HG03460 (cell line): ENCODE measurements at regions not wholly inside any gene's neighbourhood (a gene's known extent, or its start where the extent isn't known, plus 50 kb on each side); places are given as distances from the start of the nearest gene placed in this dataset.
"Not testable (repeated sequence)": the region's sequence is repeated elsewhere in the genome, so short reads cannot be mapped to it uniquely, and the experiment has no call there.

Source experiments
- ATAC-seq: cut with Tn5 transposase; IDR thresholded peaks from one replicate; pipeline ENCODE4 v1.9.1; 2021; ENCODE audit not compliant: unreplicated experiment

- no peak for ATAC-seq
Observed at GRCh38 chr9:129319938-129320481, 141.9 kb upstream of the IER5L start.

- ATAC-seq: no peak
Observed at GRCh38 chr9:129319076-129319937, 141.2 kb upstream of the IER5L start.

GRCh38 chr9:129318121-129319075, 140.3 kb upstream of the IER5L start:
- ATAC-seq: no peak

- no peak for ATAC-seq
Observed at GRCh38 chr9:129317179-129318011, 139.3 kb upstream of the IER5L start.

- no peak for ATAC-seq
Observed at GRCh38 chr9:129316281-129317030, 138.4 kb upstream of the IER5L start.

- ATAC-seq: no peak
Observed at GRCh38 chr9:129313331-129313955, 135.4 kb upstream of the IER5L start.

DNA sequence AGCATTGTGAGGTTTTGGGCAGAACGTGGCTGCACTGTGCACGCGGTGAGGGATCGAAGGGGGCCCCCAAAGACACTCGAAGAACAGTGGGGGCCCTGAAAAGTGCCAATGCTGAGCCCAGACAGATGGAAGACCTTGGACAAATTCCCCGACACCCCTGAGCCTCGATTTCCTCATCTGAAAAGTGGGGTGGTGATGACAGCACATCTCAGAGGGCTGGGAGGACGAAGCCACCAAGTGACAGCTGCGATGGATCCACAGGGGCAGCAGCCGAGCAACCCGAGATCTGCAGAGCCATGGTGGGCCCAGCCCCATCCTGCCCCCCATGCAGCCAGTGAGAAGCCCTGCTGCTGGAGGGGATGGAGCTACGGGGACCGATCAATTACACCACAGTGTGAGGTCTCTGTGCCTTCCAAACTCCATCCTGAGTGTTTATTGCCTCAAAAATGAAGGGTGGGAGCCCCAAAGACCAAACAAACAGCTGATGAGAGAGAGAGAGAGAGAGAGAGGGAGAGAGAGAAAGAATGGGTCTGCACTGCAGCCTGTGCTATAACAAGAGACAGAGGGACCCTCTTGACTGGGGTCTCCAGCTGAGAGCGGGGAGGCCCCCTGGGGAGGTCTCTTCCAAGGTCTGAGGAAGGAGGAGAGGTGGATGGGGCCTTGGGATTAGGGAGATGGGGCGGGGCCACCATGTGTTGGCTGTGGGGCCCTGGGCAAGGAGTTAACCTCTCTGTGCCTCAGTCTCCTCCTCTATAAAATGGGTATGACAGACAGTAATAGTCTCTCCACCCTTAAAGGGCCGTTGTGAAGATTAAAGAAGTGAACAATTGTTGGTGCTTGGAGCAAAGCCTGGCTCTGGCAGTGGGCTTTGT, 134.4 kb upstream of the IER5L start:
- ATAC-seq: no peak

- ATAC-seq: no peak
Observed at GRCh38 chr9:129311643-129312042, 133.6 kb upstream of the IER5L start.

GRCh38 chr9:129310666-129311350, 132.7 kb upstream of the IER5L start:
- ATAC-seq: no peak

GRCh38 chr9:129309906-129310305, 131.8 kb upstream of the IER5L start:
- ATAC-seq: no peak

- ATAC-seq: no peak
Observed at GRCh38 chr9:129309041-129309430, 131.0 kb upstream of the IER5L start.

DNA sequence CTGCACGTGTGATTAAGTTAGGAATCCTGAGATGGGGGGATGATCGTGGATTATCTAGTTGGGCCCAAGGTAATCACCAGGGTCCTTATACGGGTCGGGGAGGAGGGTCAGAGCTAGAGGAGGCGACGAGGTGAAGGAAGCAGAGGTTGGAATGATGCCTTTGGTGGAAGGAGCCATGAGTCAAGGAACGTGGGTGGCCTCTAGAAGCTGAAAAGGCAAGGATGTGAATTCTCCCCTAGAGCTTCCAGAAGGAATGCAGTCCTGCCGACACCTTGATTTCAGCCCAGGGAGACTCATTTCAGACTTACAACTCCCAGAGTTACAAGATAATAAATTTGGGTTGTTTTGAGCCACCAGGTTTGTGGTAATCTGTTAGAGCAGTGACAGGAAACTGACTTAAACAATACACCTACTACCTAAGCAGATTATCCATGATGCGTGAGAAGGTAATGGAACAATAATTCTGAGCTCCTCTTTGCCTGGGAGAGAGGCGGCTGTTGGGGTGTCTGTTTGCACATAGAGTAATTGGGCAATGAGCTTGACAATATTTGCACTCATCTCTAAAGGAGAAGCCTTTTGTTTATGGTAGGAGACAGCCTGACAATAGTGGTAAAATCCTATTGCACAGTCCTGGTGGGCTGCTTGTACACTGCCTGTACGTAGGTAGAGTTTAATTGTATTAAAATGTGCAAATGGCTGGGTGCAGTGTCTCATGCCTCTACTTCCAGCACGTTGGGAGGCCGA, 129.3 kb upstream of the IER5L start:
- ATAC-seq: no peak

- no peak for ATAC-seq
Observed at GRCh38 chr9:129306318-129306973, 128.4 kb upstream of the IER5L start.

DNA sequence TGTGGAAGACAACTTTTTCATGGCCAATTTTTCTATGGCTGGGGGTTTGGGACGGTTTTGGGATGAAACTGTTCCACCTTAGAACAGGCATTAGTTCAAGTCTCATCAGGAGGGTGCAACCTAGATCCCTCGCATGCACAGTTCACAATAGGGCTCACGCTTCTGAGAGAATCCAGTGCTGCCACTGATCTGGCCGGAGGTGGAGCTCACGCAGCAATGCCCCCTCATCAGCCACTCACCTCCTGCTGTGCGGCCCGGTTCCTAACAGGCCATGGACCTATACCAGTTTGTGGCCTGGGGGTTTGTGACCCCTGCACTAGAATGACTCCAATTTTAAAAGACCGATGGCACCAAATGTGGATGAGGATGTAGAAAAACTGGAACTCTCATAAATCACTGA, 127.2 kb upstream of the IER5L start:
- no peak for ATAC-seq

GRCh38 chr9:129301941-129302340, 123.9 kb upstream of the IER5L start:
- ATAC-seq: no peak

DNA sequence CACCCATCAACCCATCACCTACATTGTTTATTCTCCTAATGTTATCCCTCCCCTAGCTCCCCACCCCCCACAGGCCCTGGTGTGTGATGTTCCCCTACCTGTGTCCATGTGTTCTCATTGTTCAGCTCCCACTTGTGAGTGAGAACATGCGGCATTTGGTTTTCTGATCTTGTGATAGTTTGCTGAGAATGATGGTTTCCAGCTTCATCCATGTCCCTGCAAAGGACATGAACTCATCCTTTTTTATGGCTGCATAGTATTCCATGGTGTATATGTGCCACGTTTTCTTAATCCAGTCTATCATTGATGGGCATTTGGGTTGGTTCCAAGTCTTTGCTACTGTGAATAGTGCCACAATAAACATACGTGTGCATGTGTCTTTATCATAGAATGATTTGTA, 118.1 kb upstream of the IER5L start:
- ATAC-seq: not testable (repeated sequence)

DNA sequence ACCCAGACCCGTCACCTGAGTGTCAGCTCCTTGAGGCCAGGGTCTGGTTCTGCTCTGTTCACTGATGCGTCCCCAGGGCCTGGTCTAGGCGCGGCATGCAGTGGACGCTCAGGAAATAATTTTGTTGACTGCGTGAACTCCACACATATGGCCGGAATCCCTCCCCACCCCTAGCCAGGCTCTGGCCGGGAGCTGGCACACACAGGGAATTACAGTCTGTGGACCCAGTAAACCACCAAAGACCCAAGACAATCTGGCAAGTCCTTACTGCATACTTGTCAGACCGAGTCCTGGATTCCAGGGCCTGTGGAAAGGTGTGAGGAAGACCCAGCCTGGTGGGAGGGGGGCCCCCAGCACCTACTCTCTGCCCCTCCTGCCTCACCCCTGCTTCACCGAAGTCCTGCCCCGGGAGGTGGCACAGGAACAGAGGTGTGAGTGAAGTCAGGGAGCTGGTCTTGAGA, 113.0 kb upstream of the IER5L start:
- ATAC-seq: no peak
